GM11168 (cell line): ENCODE measurements at regions not wholly inside any gene's neighbourhood (a gene's known extent, or its start where the extent isn't known, plus 50 kb on each side); places are given as distances from the start of the nearest gene placed in this dataset.
"Not testable (repeated sequence)": the region's sequence is repeated elsewhere in the genome, so short reads cannot be mapped to it uniquely, and the experiment has no call there.

Source experiments
- in situ Hi-C: fragments of 300-500 bp; cut with MboI; formaldehyde crosslinking; loops from one replicate; pipeline ENCODE4 v1.12.0; 2022; ENCODE audit warnings: low sequenced_read_pairs; ENCODE audit not compliant: unreplicated experiment

GRCh38 chrX:14984425-14984824, 111.2 kb downstream of the MOSPD2 start:
- in situ Hi-C loops, result not testable (repeated sequence)
